Cardiac muscle cell (in vitro differentiated cells and primary cell): ENCODE measurements at regions not wholly inside any gene's neighbourhood (a gene's known extent, or its start where the extent isn't known, plus 50 kb on each side); places are given as distances from the start of the nearest gene placed in this dataset.

Experiments used
- DNase-seq, 2 donors: peaks; one replicate each; pipeline versions ENCODE4 v3.0.0 to v3.0.0-alpha.2; 2010 to 2017; ENCODE audit warnings: low read depth in 1 of 2, low spot score in 1 of 2
- H3K27ac ChIP-seq: fragments of 200-600 bp; sonication (generic); 2 replicates; pipeline ENCODE4 v1.5.1; 2016
- H3K27me3 ChIP-seq: fragments of 200-600 bp; sonication (generic); 2 replicates; pipeline ENCODE4 v1.6.0; 2016; ENCODE audit warnings: control low read depth
- H3K36me3 ChIP-seq: fragments of 200-600 bp; sonication (generic); 2 replicates; pipeline ENCODE4 v1.5.1; 2016; ENCODE audit warnings: control low read depth
- H3K4me1 ChIP-seq: fragments of 200-600 bp; sonication (generic); 2 replicates; pipeline ENCODE4 v1.8.1; 2017; ENCODE audit warnings: low read depth, mild to moderate bottlenecking, mixed run types
- H3K4me3 ChIP-seq: fragments of 200-600 bp; sonication (generic); 2 replicates; pipeline ENCODE4 v1.5.1; 2016; ENCODE audit warnings: mild to moderate bottlenecking
- H3K9me3 ChIP-seq: fragments of 200-600 bp; sonication (generic); 2 replicates; pipeline ENCODE4 v1.5.1; 2017; ENCODE audit warnings: low read depth, mild to moderate bottlenecking, control low read depth
- TF ChIP-seq, protein P1 (sequence below): IDR thresholded peaks from 2 replicates; pipeline ENCODE4 v1.5.1; 2012; ENCODE audit warnings: low read depth, mild to moderate bottlenecking, low read length

DNA sequence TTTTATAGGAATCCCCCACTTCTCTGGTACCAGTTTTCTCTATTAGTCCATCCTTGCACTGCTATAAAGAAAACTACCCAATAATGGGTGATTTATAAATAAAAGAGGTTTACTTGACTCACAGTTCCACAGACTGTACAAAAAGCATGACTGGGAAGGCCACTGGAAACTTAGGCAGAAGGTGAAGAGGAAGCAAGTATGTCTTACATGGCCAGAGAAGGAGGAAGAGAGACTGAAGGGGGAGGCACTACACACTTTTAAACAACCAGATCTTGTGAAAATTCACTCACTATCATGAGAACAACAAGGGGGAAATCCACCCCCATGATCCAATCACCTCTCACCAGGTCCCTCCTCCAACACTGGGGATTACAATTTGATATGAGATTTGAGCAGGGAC is 68.9 kb upstream of the GNAZ start:
- Histone ChIP-seq H3K4me1 (no peaks in the 10 kb centered on the region), H3K27me3 (no peaks in the 10 kb centered on the region), H3K9me3 (no peaks in the 10 kb centered on the region), H3K36me3 (no peaks in the 10 kb centered on the region), H3K27ac (no peak overlapping the region), H3K4me3 (no peak overlapping the region)
- TF ChIP-seq, protein P1, sequence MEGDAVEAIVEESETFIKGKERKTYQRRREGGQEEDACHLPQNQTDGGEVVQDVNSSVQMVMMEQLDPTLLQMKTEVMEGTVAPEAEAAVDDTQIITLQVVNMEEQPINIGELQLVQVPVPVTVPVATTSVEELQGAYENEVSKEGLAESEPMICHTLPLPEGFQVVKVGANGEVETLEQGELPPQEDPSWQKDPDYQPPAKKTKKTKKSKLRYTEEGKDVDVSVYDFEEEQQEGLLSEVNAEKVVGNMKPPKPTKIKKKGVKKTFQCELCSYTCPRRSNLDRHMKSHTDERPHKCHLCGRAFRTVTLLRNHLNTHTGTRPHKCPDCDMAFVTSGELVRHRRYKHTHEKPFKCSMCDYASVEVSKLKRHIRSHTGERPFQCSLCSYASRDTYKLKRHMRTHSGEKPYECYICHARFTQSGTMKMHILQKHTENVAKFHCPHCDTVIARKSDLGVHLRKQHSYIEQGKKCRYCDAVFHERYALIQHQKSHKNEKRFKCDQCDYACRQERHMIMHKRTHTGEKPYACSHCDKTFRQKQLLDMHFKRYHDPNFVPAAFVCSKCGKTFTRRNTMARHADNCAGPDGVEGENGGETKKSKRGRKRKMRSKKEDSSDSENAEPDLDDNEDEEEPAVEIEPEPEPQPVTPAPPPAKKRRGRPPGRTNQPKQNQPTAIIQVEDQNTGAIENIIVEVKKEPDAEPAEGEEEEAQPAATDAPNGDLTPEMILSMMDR: no peak
- no peak for DNase-seq

DNA sequence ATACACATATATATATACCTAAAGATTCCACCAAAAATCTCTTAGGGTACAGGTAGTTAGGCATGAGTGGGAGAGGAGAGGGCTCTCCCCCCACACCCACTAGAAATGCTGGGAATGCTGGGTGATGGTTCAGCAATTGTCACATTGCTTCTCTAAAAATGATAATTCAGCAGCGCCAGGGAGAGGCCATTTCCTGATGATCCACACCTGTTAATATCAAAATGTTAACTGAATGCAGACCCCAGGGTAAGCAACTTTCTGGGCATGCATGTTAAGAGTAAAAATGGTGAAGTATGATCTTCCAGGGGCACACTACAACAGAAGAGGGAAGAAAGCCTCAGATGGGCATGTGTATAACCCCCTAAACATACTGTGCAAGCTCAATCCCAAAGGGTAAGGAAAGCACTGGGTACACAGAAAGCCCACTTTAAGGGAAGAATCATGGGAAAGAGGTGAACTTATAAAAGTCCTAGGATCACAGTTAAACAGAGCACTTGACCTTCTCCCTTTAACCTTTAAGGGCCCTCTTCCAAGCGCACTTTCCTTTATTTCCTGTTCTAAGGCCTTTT is 67.6 kb upstream of the GNAZ start:
- no peak for DNase-seq
- Histone ChIP-seq H3K9me3 (no peaks in the 10 kb centered on the region), H3K27ac (no peak overlapping the region), H3K4me1 (no peaks in the 10 kb centered on the region), H3K36me3 (no peaks in the 10 kb centered on the region), H3K27me3 (no peaks in the 10 kb centered on the region), H3K4me3 (no peak overlapping the region)
- TF ChIP-seq, protein P1: no peak

DNA sequence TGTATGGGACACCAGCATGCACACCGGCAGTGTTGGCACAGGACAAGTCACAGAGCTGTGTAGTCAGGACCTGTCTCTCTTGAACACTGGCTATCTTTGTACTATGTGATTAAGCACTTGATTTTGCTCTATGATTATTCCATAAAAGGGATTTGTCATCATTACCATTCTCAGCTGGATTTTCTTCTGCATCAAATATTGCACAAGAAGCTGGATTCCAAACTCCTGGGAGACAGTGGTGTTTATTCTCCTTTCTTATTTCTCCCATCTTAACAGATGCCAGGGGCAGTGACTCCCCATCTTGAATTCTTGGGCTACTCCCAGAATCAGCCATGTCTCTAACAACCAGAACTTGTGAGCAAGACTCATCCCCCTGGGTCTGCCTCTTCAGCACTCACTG is 62.5 kb upstream of the GNAZ start:
- no peak overlapping the region for H3K4me3 ChIP-seq
- H3K27me3 ChIP-seq: no peaks in the 10 kb centered on the region
- H3K36me3 ChIP-seq: no peaks in the 10 kb centered on the region
- DNase-seq: no peak
- TF ChIP-seq, protein P1: no peak
- no peak overlapping the region for H3K27ac ChIP-seq
- H3K4me1 ChIP-seq: no peaks in the 10 kb centered on the region
- H3K9me3 ChIP-seq: no peaks in the 10 kb centered on the region

DNA sequence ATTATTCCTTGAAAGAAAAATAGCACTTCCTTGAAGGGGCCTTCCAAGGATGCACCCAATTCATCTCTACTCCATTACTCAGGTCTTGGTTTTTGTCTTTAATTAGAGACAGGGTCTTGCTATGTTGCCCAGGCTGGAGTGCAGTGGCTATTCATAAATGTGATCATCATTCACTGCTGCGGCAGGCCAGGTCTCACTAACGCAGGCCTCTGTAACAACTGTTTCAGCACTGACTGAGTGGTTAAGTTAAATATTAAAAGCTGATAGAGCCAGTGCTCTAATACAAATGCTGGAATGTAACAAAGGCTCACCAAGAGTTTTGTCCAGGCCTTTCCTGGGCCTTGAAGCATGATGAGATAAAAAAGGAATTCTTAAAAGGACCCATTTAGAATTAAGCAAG is 61.4 kb upstream of the GNAZ start:
- DNase-seq: no peak
- H3K27me3 ChIP-seq: no peaks in the 10 kb centered on the region
- no peak overlapping the region for H3K4me3 ChIP-seq
- no peaks in the 10 kb centered on the region for H3K36me3 ChIP-seq
- H3K4me1 ChIP-seq: no peaks in the 10 kb centered on the region
- no peak overlapping the region for H3K27ac ChIP-seq
- H3K9me3 ChIP-seq: no peaks in the 10 kb centered on the region
- TF ChIP-seq, protein P1: no peak
